Mesendoderm (in vitro differentiated cells): ENCODE measurements at regions not wholly inside any gene's neighbourhood (a gene's known extent, or its start where the extent isn't known, plus 50 kb on each side); places are given as distances from the start of the nearest gene placed in this dataset.

Experiments used
- DNase-seq: peaks from one replicate; pipeline ENCODE4 v3.0.0; 2013
- H2AK5ac ChIP-seq: 2 replicates; pipeline ENCODE4 v1.6.1; 2013; ENCODE audit warnings: low read length, inconsistent platforms
- H2BK120ac ChIP-seq: 2 replicates; pipeline ENCODE4 v1.6.1; 2013; ENCODE audit warnings: low read depth, mild to moderate bottlenecking, low read length, moderate library complexity, mixed read lengths
- H2BK15ac ChIP-seq: replicated peaks from 2 replicates; pipeline ENCODE4 v1.6.1; 2013; ENCODE audit warnings: low read depth, mild to moderate bottlenecking, moderate library complexity
- H2BK5ac ChIP-seq: 2 replicates; pipeline ENCODE4 v1.6.1; 2013; ENCODE audit warnings: low read length, inconsistent platforms
- H3K18ac ChIP-seq: 2 replicates; pipeline ENCODE4 v1.6.1; 2013; ENCODE audit warnings: mild to moderate bottlenecking, low read length, mixed read lengths
- H3K23ac ChIP-seq: one replicate; pipeline ENCODE4 v1.6.1; 2013; ENCODE audit warnings: low read length
- H3K27ac ChIP-seq: 2 replicates; pipeline ENCODE4 v1.5.1; 2013; ENCODE audit warnings: low read depth, mild to moderate bottlenecking, inconsistent platforms, low read length, moderate library complexity
- H3K27me3 ChIP-seq: 2 replicates; pipeline ENCODE4 v1.6.1; 2013; ENCODE audit warnings: low read length, control low read depth, mild to moderate bottlenecking, inconsistent platforms; ENCODE audit not compliant: insufficient read depth, poor library complexity
- H3K36me3 ChIP-seq: 2 replicates; pipeline ENCODE4 v1.6.1; 2013; ENCODE audit warnings: low read length, inconsistent platforms; ENCODE audit not compliant: control insufficient read depth, insufficient read depth
- H3K4ac ChIP-seq: one replicate; pipeline ENCODE4 v1.6.1; 2013; ENCODE audit warnings: low read depth, mild to moderate bottlenecking, low read length, moderate library complexity
- H3K4me1 ChIP-seq: 2 replicates; pipeline ENCODE4 v1.6.1; 2013; ENCODE audit warnings: low read depth, low read length, inconsistent platforms; ENCODE audit not compliant: control insufficient read depth
- H3K4me2 ChIP-seq: 2 replicates; pipeline ENCODE4 v1.6.1; 2013; ENCODE audit warnings: low read length
- H3K4me3 ChIP-seq: 2 replicates; pipeline ENCODE4 v1.5.1; 2013; ENCODE audit warnings: mild to moderate bottlenecking, low read length
- H3K56ac ChIP-seq: one replicate; pipeline ENCODE4 v1.6.1; 2013; ENCODE audit warnings: low read length
- H3K79me1 ChIP-seq: 2 replicates; pipeline ENCODE4 v1.6.1; 2013; ENCODE audit warnings: low read length, inconsistent platforms
- H3K79me2 ChIP-seq: 2 replicates; pipeline ENCODE4 v1.6.1; 2013; ENCODE audit warnings: mild to moderate bottlenecking, low read length; ENCODE audit not compliant: control insufficient read depth, insufficient read depth
- H3K9ac ChIP-seq: 2 replicates; pipeline ENCODE4 v1.6.1; 2013; ENCODE audit warnings: low read length, inconsistent platforms
- H4K5ac ChIP-seq: one replicate; pipeline ENCODE4 v1.6.1; 2013; ENCODE audit warnings: low read length
- H4K8ac ChIP-seq: one replicate; pipeline ENCODE4 v1.6.1; 2013; ENCODE audit warnings: low read depth, mild to moderate bottlenecking, control low read depth, low read length, moderate library complexity
- WGBS: extraction: QIAGEN DNeasy Blood & Tissue Kit; methylation state at CpG from one replicate; pipeline ENCODE4 v1.1.7; 2013; ENCODE audit warnings: low lambda C conversion rate, missing lambda C conversion rate; ENCODE audit not compliant: insufficient coverage; ENCODE audit errors: extremely low coverage; 5-methylcytosine and 5-hydroxymethylcytosine counted together

GRCh38 chr12:75716291-75717025 lies 205.0 kb upstream of the KRR1 start:
- Histone ChIP-seq H3K79me1 (no peaks in the 10 kb centered on the region), H4K5ac (no peak overlapping the region), H3K27ac (no peak overlapping the region), H3K36me3 (no peaks in the 10 kb centered on the region), H3K9ac (no peak overlapping the region), H3K4me3 (no peak overlapping the region), H3K18ac (no peak overlapping the region), H4K8ac (no peak overlapping the region), H2AK5ac (peak overlapping the region; percentile 93), H2BK120ac (no peak overlapping the region), H3K56ac (peak overlapping the region; percentile 8), H2BK5ac (peak overlapping the region; percentile 20), H3K23ac (no peak overlapping the region), H3K79me2 (no peaks in the 10 kb centered on the region), H3K4me1 (peaks cover 13% of the 10 kb centered on the region), H3K4me2 (no peak overlapping the region), H3K4ac (peak overlapping the region; percentile 71), H2BK15ac (peak overlapping the region; percentile 42), H3K27me3 (no peaks in the 10 kb centered on the region)
- DNase-seq, result peak; percentile 52
- no CpG with 5 or more reads among the region's 5 CpGs for WGBS

DNA sequence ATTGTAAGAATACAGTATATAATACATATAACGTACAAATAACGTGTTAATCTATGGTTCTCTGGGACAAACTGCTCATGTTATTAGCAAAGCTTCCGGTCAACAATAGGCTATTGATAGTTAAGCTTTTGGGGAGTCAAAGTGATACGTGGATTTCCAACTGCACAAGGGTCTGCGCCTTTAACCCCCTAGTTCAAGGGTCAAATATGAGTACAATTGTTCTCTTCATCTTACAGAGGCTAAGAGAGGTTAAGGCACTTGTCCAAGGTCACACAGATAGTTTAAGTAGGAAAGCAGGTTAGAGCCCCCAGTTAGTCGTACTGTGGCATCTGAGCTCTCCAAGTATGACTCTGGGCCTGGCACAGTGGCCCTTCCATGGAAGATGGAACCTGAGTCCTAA lies 204.3 kb upstream of the KRR1 start:
- H3K9ac ChIP-seq, result no peak overlapping the region
- H3K56ac ChIP-seq, result peak overlapping the region; percentile 43
- no peak overlapping the region for H3K23ac ChIP-seq
- H3K27ac ChIP-seq, result no peak overlapping the region
- H2BK15ac ChIP-seq, result no peak overlapping the region
- no CpG with 5 or more reads among the region's 6 CpGs for WGBS
- H3K27me3 ChIP-seq, result no peaks in the 10 kb centered on the region
- no peak overlapping the region for H3K4me2 ChIP-seq
- H2BK120ac ChIP-seq, result no peak overlapping the region
- peak overlapping the region; percentile 65 for H3K4ac ChIP-seq
- no peaks in the 10 kb centered on the region for H3K79me2 ChIP-seq
- H3K18ac ChIP-seq, result no peak overlapping the region
- H3K4me1 ChIP-seq, result peaks cover 10% of the 10 kb centered on the region
- no peaks in the 10 kb centered on the region for H3K79me1 ChIP-seq
- H2BK5ac ChIP-seq, result peak overlapping the region; percentile 81
- H4K5ac ChIP-seq, result no peak overlapping the region
- DNase-seq, result no peak
- no peak overlapping the region for H3K4me3 ChIP-seq
- H3K36me3 ChIP-seq, result no peaks in the 10 kb centered on the region
- H2AK5ac ChIP-seq, result peak overlapping the region; percentile 93
- no peak overlapping the region for H4K8ac ChIP-seq

DNA sequence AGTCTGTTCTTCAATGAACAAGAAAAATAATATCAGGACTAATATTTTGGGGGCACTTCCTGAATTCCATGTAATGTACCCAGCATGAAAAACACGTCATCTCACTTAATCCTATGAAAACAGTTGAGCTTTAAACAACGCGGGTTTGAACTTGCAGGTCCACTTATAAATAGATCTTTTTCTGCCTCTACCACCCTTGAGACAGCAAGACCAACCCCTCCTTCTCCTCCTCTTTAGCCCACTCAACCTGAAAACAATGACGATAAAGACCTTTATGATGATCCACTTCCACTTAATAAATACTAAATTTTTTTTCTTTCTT lies 203.9 kb upstream of the KRR1 start:
- Histone ChIP-seq H3K56ac (no peak overlapping the region), H3K4me2 (no peak overlapping the region), H2BK15ac (no peak overlapping the region), H3K23ac (no peak overlapping the region), H3K4me3 (no peak overlapping the region), H3K79me2 (no peaks in the 10 kb centered on the region), H3K4ac (no peak overlapping the region), H3K79me1 (no peaks in the 10 kb centered on the region), H2BK5ac (no peak overlapping the region), H3K27ac (no peak overlapping the region), H3K9ac (no peak overlapping the region), H2BK120ac (no peak overlapping the region), H4K5ac (no peak overlapping the region), H3K36me3 (no peaks in the 10 kb centered on the region), H2AK5ac (no peak overlapping the region), H4K8ac (no peak overlapping the region), H3K4me1 (peaks cover 8% of the 10 kb centered on the region), H3K27me3 (no peaks in the 10 kb centered on the region), H3K18ac (peak overlapping the region; percentile 51)
- no peak for DNase-seq
- WGBS, result no CpG with 5 or more reads among the region's 4 CpGs

GRCh38 chr12:75714462-75715322 lies 203.3 kb upstream of the KRR1 start:
- H3K4ac ChIP-seq, result no peak overlapping the region
- no peak overlapping the region for H2BK120ac ChIP-seq
- H3K56ac ChIP-seq, result no peak overlapping the region
- no peaks in the 10 kb centered on the region for H3K79me1 ChIP-seq
- H2BK5ac ChIP-seq, result no peak overlapping the region
- no peak overlapping the region for H4K5ac ChIP-seq
- H3K79me2 ChIP-seq, result no peaks in the 10 kb centered on the region
- H3K4me2 ChIP-seq, result no peak overlapping the region
- H3K27ac ChIP-seq, result no peak overlapping the region
- no peak overlapping the region for H2BK15ac ChIP-seq
- H4K8ac ChIP-seq, result no peak overlapping the region
- no CpG with 5 or more reads among the region's 2 CpGs for WGBS
- H3K18ac ChIP-seq, result no peak overlapping the region
- no peaks in the 10 kb centered on the region for H3K27me3 ChIP-seq
- no peaks in the 10 kb centered on the region for H3K36me3 ChIP-seq
- H3K9ac ChIP-seq, result no peak overlapping the region
- no peak overlapping the region for H3K4me3 ChIP-seq
- peaks cover 8% of the 10 kb centered on the region for H3K4me1 ChIP-seq
- H2AK5ac ChIP-seq, result no peak overlapping the region
- DNase-seq, result peak; percentile 81
- no peak overlapping the region for H3K23ac ChIP-seq

- Histone ChIP-seq H3K4me1 (peaks cover 8% of the 10 kb centered on the region), H3K27ac (no peak overlapping the region), H3K4me2 (no peak overlapping the region), H3K36me3 (no peaks in the 10 kb centered on the region), H3K27me3 (no peaks in the 10 kb centered on the region), H2BK5ac (no peak overlapping the region), H2AK5ac (no peak overlapping the region), H2BK120ac (no peak overlapping the region), H3K4me3 (no peak overlapping the region), H3K56ac (no peak overlapping the region), H3K79me1 (no peaks in the 10 kb centered on the region), H3K23ac (no peak overlapping the region), H2BK15ac (no peak overlapping the region), H3K79me2 (no peaks in the 10 kb centered on the region), H4K8ac (no peak overlapping the region), H4K5ac (no peak overlapping the region), H3K18ac (no peak overlapping the region), H3K4ac (no peak overlapping the region), H3K9ac (no peak overlapping the region)
- 100% methylated on average over 1 of the region's 3 CpGs for WGBS
- no peak for DNase-seq
Measured at GRCh38 chr12:75713434-75713833, 202.0 kb upstream of the KRR1 start.
